Astrocyte of the spinal cord (primary cell): ENCODE measurements at regions not wholly inside any gene's neighbourhood (a gene's known extent, or its start where the extent isn't known, plus 50 kb on each side); places are given as distances from the start of the nearest gene placed in this dataset.
"Not testable (repeated sequence)": the region's sequence is repeated elsewhere in the genome, so short reads cannot be mapped to it uniquely, and the experiment has no call there.

Experiments
- DNase-seq: peaks from one replicate; pipeline ENCODE4 v3.0.0; 2011; ENCODE audit warnings: low read depth, low spot score
- H3K4me3 ChIP-seq: 2 replicates; pipeline ENCODE4 v1.5.1; 2011; ENCODE audit warnings: low read depth, mild to moderate bottlenecking, low read length, moderate library complexity
- CTCF ChIP-seq: IDR thresholded peaks from 2 replicates; pipeline ENCODE4 v1.5.1; 2012; ENCODE audit warnings: low read depth, mild to moderate bottlenecking, low read length, inconsistent platforms
- in situ Hi-C: cut with HindIII; loops from 2 replicates; pipeline ENCODE4 v1.10.0; 2017; ENCODE audit warnings: low sequenced_read_pairs

GRCh38 chr10:23755556-23755955, 316.7 kb downstream of the OTUD1 start:
- TF ChIP-seq CTCF = no peak
- in situ Hi-C loops = no loop called here
- no peak overlapping the region for H3K4me3 ChIP-seq
- no peak for DNase-seq

GRCh38 chr10:23768281-23768680, 329.4 kb downstream of the OTUD1 start:
- in situ Hi-C loops = no loop called here
- no peak for DNase-seq
- no peak for TF ChIP-seq CTCF
- no peak overlapping the region for H3K4me3 ChIP-seq

GRCh38 chr10:23777153-23777552, 338.3 kb downstream of the OTUD1 start:
- no peak overlapping the region for H3K4me3 ChIP-seq
- TF ChIP-seq CTCF = no peak
- no peak for DNase-seq
- in situ Hi-C loops = no loop called here

- TF ChIP-seq CTCF = no peak
- H3K4me3 ChIP-seq = no peak overlapping the region
- DNase-seq = no peak
- in situ Hi-C loops = no loop called here
Observed at GRCh38 chr10:23779301-23779700, 340.4 kb downstream of the OTUD1 start.

GRCh38 chr10:23780331-23780730, 341.5 kb downstream of the OTUD1 start:
- H3K4me3 ChIP-seq = no peak overlapping the region
- no peak for DNase-seq
- TF ChIP-seq CTCF = no peak
- in situ Hi-C loops = no loop called here

- no peak for DNase-seq
- in situ Hi-C loops = no loop called here
- no peak for TF ChIP-seq CTCF
- H3K4me3 ChIP-seq = no peak overlapping the region
Observed at GRCh38 chr10:23786594-23786993, 347.7 kb downstream of the OTUD1 start.

GRCh38 chr10:23793577-23793976, 354.7 kb downstream of the OTUD1 start:
- no peak for TF ChIP-seq CTCF
- in situ Hi-C loops = no loop called here
- no peak overlapping the region for H3K4me3 ChIP-seq
- no peak for DNase-seq

- H3K4me3 ChIP-seq, in situ Hi-C loops, DNase-seq: not testable (repeated sequence)
Observed at GRCh38 chr10:23797452-23797851, 358.6 kb downstream of the OTUD1 start.
